OCI-LY7 (cell line): ENCODE measurements at regions not wholly inside any gene's neighbourhood (a gene's known extent, or its start where the extent isn't known, plus 50 kb on each side); places are given as distances from the start of the nearest gene placed in this dataset.

Experiments
- BruUV-seq: library from RNA; stranded (reverse); fragments of 400-500 nt; replicated peaks from 2 replicates; lab custom pipeline; 2021; lab: Mats Ljungman, UMichigan
- CTCF ChIA-PET: fragments of 300-600 bp; sonication (Branson Sonifier 250); formaldehyde crosslinking; loops from one replicate; lab custom pipeline; 2022; ENCODE audit warnings: antibody characterized with exemption; ENCODE audit not compliant: unreplicated experiment; lab: Charles Lee
- POLR2A ChIA-PET: fragments of 300-600 bp; sonication (Branson Sonifier 250); formaldehyde crosslinking; loops from one replicate; lab custom pipeline; 2022; ENCODE audit warnings: antibody characterized with exemption; lab: Charles Lee
- DNase-seq: peaks from one replicate; pipeline ENCODE4 v3.0.0-alpha.2; 2015; ENCODE audit warnings: low spot score
- H2AFZ ChIP-seq: fragments of 200-600 bp; sonication (generic), shearing (Covaris generic); 2 replicates; pipeline ENCODE4 v1.6.1; 2014; ENCODE audit warnings: mild to moderate bottlenecking, antibody characterized with exemption, low read length, moderate library complexity
- H3K27ac ChIP-seq: fragments of 200-600 bp; sonication (generic); 2 replicates; pipeline ENCODE4 v1.5.1; 2014; ENCODE audit warnings: mixed run types, low read depth, mild to moderate bottlenecking, moderate library complexity, low read length, inconsistent platforms; ENCODE audit not compliant: poor library complexity, severe bottlenecking
- H3K36me3 ChIP-seq: fragments of 200-600 bp; sonication (generic); 2 replicates; pipeline ENCODE4 v1.6.1; 2014; ENCODE audit warnings: mild to moderate bottlenecking, antibody characterized with exemption, low read length, moderate library complexity, mixed read lengths; ENCODE audit not compliant: insufficient read depth
- H3K4me1 ChIP-seq: fragments of 200-600 bp; sonication (generic); 2 replicates; pipeline ENCODE4 v1.5.1; 2014; ENCODE audit warnings: mild to moderate bottlenecking, low read length; ENCODE audit not compliant: insufficient read depth, poor library complexity, severe bottlenecking
- H3K4me2 ChIP-seq: fragments of 200-600 bp; sonication (generic); 2 replicates; pipeline ENCODE4 v1.6.1; 2014; ENCODE audit warnings: mild to moderate bottlenecking, low read length
- H3K4me3 ChIP-seq: fragments of 200-600 bp; sonication (generic); 2 replicates; pipeline ENCODE4 v1.5.1; 2014; ENCODE audit warnings: mild to moderate bottlenecking, low read depth, low read length; ENCODE audit not compliant: poor library complexity, severe bottlenecking
- H3K79me2 ChIP-seq: fragments of 200-600 bp; sonication (generic); 2 replicates; pipeline ENCODE4 v1.6.1; 2016; ENCODE audit warnings: low read depth, mild to moderate bottlenecking, low read length, moderate library complexity, mixed read lengths; ENCODE audit not compliant: insufficient read depth
- H3K9me2 ChIP-seq: fragments of 200-600 bp; sonication (generic); 2 replicates; pipeline ENCODE4 v1.6.1; 2016; ENCODE audit warnings: mild to moderate bottlenecking, low read length, mixed read lengths; ENCODE audit not compliant: insufficient read depth
- H3K9me3 ChIP-seq: fragments of 200-600 bp; sonication (generic); 2 replicates; pipeline ENCODE4 v1.6.1; 2014; ENCODE audit warnings: mild to moderate bottlenecking, mixed run types, low read length, mixed read lengths
- H4K20me1 ChIP-seq: fragments of 200-600 bp; sonication (generic); 2 replicates; pipeline ENCODE4 v1.6.1; 2014; ENCODE audit warnings: mild to moderate bottlenecking, antibody characterized with exemption, low read length, moderate library complexity, mixed read lengths; ENCODE audit not compliant: insufficient read depth
- EZH2phosphoT487 ChIP-seq: fragments of 200-600 bp; sonication (generic); IDR thresholded peaks from 2 replicates; pipeline ENCODE4 v1.6.1; 2018; ENCODE audit warnings: low read depth, borderline replicate concordance, mild to moderate bottlenecking, mixed run types, antibody characterized with exemption, low read length, moderate library complexity, mixed read lengths
- intact Hi-C: fragments of 100-400 bp; cut with micrococcal nuclease; formaldehyde crosslinking; loops from one replicate; pipeline ENCODE4 v1.10.0; 2022; ENCODE audit not compliant: unreplicated experiment
- TF ChIP-seq, protein P1 (sequence below): fragments of 200-600 bp; sonication (generic); conservative IDR thresholded peaks from 2 replicates; pipeline ENCODE4 v1.5.1; 2014; ENCODE audit warnings: mild to moderate bottlenecking, antibody characterized with exemption, low read length, moderate library complexity, mixed read lengths

GRCh38 chr2:6782517-6783237 is 83.0 kb downstream of the CMPK2 start:
- no TSS peak for BruUV-seq
- CTCF ChIA-PET, result interaction anchor here (0.9 kb wide), 1 partner anchor 13 kb away, joined by 3 read pairs; no protein-coding TSS in a partner anchor

GRCh38 chr2:6783238-6783614 is 82.5 kb downstream of the CMPK2 start:
- intact Hi-C loops, result no loop called here
- Histone ChIP-seq H3K79me2 (no peaks in the 10 kb centered on the region), H3K4me1 (peaks cover 36% of the 10 kb centered on the region), H3K4me3 (no peak overlapping the region), H4K20me1 (no peaks in the 10 kb centered on the region), H3K9me3 (no peaks in the 10 kb centered on the region), H3K4me2 (no peak overlapping the region), H3K9me2 (no peaks in the 10 kb centered on the region), H3K27ac (no peak overlapping the region), H3K36me3 (no peaks in the 10 kb centered on the region; the same call in 1 of the 2 replicates), H2AFZ (no peak overlapping the region)
- DNase-seq, result no peak
- no peak for TF ChIP-seq EZH2phosphoT487
- TF ChIP-seq, protein P1, sequence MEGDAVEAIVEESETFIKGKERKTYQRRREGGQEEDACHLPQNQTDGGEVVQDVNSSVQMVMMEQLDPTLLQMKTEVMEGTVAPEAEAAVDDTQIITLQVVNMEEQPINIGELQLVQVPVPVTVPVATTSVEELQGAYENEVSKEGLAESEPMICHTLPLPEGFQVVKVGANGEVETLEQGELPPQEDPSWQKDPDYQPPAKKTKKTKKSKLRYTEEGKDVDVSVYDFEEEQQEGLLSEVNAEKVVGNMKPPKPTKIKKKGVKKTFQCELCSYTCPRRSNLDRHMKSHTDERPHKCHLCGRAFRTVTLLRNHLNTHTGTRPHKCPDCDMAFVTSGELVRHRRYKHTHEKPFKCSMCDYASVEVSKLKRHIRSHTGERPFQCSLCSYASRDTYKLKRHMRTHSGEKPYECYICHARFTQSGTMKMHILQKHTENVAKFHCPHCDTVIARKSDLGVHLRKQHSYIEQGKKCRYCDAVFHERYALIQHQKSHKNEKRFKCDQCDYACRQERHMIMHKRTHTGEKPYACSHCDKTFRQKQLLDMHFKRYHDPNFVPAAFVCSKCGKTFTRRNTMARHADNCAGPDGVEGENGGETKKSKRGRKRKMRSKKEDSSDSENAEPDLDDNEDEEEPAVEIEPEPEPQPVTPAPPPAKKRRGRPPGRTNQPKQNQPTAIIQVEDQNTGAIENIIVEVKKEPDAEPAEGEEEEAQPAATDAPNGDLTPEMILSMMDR, result no peak
- POLR2A ChIA-PET, result no interaction called here
- CTCF ChIA-PET, result interaction anchor here (0.9 kb wide), 1 partner anchor 12 kb away, joined by 3 read pairs; no protein-coding TSS in a partner anchor
- no TSS peak for BruUV-seq

More at GRCh38 chr2:6782517-6783237, 83.0 kb downstream of the CMPK2 start:
- POLR2A ChIA-PET, result no interaction called here
- no peaks in the 10 kb centered on the region for H4K20me1 ChIP-seq
- H2AFZ ChIP-seq, result no peak overlapping the region
- no peaks in the 10 kb centered on the region for H3K9me3 ChIP-seq
- H3K4me1 ChIP-seq, result peaks cover 42% of the 10 kb centered on the region
- intact Hi-C loops, result no loop called here
- no peak overlapping the region for H3K4me3 ChIP-seq
- H3K27ac ChIP-seq, result no peak overlapping the region
- no peaks in the 10 kb centered on the region for H3K9me2 ChIP-seq
- H3K4me2 ChIP-seq, result no peak overlapping the region
- no peaks in the 10 kb centered on the region; the same call in 1 of the 2 replicates for H3K36me3 ChIP-seq
- no peaks in the 10 kb centered on the region for H3K79me2 ChIP-seq
- DNase-seq, result no peak
- no peak for TF ChIP-seq EZH2phosphoT487
- TF ChIP-seq, protein P1, result no peak

- no peaks in the 10 kb centered on the region for H3K36me3 ChIP-seq
- ChIA-PET CTCF (no interaction called here), POLR2A (interaction anchor here (1.1 to 1.7 kb wide), 3 partner anchors 9 to 23 kb away, joined by 3 to 8 read pairs (median 3); no protein-coding TSS in a partner anchor)
- intact Hi-C loops, result no loop called here
- peaks cover 27% of the 10 kb centered on the region for H3K4me1 ChIP-seq
- no peak for TF ChIP-seq EZH2phosphoT487
- TF ChIP-seq, protein P1, result no peak
- H3K9me2 ChIP-seq, result no peaks in the 10 kb centered on the region
- no peak overlapping the region for H3K4me3 ChIP-seq
- H2AFZ ChIP-seq, result no peak overlapping the region
- DNase-seq, result no peak
- H3K9me3 ChIP-seq, result no peaks in the 10 kb centered on the region
- no peaks in the 10 kb centered on the region for H4K20me1 ChIP-seq
- no TSS peak for BruUV-seq
- no peak overlapping the region for H3K27ac ChIP-seq
- no peak overlapping the region for H3K4me2 ChIP-seq
- H3K79me2 ChIP-seq, result no peaks in the 10 kb centered on the region
Measured at GRCh38 chr2:6784291-6784690, 81.4 kb downstream of the CMPK2 start.
